GM18873 (cell line): ENCODE measurements at regions not wholly inside any gene's neighbourhood (a gene's known extent, or its start where the extent isn't known, plus 50 kb on each side); places are given as distances from the start of the nearest gene placed in this dataset.

Experiments used
- ATAC-seq: cut with Tn5 transposase; IDR thresholded peaks from one replicate; pipeline ENCODE4 v1.9.1; 2021; ENCODE audit warnings: mild to moderate bottlenecking, moderate library complexity, moderate number of reproducible peaks; ENCODE audit not compliant: unreplicated experiment, low FRiP score

DNA sequence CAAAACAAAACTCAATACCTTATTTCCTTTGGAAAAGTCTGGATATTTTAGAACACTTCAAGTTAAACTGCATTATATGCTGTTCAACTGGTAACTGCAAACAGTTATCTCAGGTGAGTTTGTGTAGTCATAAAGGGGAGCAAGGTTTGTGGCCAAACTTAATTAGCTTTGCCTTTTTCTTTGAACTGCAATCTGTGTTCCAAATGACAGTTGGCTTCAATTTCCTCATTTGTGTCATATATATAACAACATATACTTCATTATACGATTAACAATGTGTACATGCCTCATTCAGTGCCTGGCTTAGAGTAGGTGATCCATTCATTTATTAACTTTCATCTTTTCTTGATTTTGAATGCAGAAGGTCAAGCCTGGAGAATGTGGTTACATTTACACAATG, 55.8 kb downstream of the KCNE4 start:
- ATAC-seq = no peak

- ATAC-seq = no peak
These were observed 56.5 kb downstream of the KCNE4 start for GRCh38 chr2:223108351-223109050.

- ATAC-seq = no peak
These were observed 57.4 kb downstream of the KCNE4 start for GRCh38 chr2:223109341-223109740.

DNA sequence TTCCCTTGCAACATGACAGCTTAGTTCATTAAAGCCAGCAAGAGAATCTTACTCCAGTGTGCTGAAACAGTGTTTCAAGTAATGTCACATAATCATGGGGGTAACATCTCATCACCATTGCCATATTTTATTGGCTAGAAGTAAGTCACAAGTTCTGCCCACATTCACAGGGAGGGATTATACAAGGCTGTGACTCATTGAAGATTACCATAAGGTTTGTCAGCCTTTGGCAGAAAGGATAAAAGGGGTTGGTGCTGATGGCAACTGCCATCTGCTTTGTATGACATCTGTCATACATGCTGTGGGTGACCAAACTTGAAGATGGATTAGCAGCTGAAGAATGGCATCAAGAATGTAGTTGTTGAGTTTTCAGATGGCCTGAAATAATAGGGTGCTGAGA, 61.2 kb downstream of the KCNE4 start:
- ATAC-seq = no peak

DNA sequence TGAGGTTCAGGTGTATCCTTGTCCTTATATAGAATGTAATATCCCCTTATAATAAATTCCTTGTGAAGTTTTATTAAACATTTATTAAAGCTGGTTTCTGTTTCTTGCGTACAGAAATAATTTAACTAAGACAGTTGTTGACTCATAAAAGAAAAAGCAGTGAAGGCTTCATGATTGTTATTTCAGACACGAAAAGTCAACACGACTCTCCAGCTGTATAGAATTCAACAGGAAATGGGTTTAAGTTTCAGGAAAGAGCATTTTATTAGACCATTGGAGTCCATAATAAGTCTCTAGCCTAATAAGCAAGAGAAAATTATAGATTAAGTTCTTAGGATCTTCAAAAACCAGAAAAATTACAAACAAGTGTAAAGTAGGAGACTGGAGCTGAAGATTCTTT, 62.2 kb downstream of the KCNE4 start:
- ATAC-seq = no peak

DNA sequence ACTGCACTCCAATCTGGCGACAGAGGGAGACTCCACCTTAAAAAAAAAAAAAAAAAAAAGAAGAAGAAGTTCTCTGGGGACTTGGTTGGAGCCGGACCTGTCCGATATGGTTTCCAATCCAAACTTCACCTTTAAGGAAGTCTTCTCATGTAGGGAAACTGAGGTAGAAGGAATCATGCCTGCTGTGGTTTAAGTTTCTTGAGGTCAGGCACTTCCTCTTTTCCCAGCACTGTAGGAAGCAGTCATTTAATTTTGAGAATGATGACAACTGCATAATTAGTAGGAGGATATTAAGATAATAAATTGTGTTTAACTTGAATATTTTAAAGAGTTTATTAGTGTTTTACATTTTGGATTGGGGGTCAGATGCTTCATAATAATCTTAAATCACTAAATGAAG, 62.9 kb downstream of the KCNE4 start:
- ATAC-seq = no peak

DNA sequence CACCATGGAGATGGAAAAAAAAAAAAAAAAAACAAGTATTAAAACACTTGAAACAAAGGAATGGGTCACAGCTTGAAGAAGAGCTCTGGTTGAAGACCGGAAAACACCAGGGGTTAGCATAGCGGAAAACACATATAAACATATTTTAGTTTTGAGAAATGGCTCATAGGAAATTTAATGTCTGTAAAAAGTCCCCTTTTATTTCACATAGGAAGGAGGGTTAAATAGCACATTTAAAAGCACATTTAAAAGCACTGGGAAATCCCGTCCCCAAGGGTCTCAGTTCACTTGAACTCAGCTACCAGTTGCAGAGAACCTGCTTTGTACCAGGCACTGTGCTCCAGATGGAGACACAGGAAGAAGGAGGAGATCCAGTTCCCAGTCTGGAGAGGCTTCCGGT, 65.5 kb downstream of the KCNE4 start:
- no peak for ATAC-seq

DNA sequence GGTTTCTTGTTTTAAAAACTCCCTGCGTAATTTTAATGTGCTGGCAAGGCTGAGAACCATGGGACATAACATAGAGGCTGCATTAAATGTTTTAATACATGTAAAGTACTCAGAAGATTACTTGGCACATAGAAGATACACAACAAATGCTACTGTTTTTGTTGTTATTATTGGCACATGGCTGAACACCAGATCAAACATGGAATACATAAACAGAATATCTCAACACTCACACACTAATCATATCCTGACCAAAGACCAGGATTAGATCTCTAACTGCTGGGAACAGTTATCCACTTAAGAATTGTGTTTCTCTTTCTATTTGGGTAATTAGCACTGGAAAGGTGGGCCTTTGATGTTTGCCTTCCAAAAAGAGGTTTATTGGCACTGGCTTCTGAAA, 69.3 kb downstream of the KCNE4 start:
- ATAC-seq = no peak

DNA sequence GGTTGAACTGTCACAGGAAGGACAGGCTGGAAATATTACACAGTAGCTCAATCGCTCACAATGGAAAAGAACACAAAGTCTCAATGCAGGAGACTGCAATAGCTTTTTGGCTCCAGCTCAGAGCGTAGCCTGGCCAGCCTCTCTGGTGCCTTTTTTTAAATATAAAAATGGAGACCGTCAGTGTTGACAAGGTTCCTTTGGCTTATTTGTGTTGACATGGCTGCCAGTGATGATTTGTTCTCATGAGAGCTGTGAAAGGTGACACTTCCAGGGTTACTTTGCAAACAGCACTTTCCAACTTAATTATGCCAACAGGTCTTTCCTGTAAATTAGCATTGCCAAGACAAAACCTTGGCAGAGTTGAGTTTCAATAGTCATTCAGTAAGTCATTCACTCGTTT, 70.8 kb downstream of the KCNE4 start:
- ATAC-seq = no peak

DNA sequence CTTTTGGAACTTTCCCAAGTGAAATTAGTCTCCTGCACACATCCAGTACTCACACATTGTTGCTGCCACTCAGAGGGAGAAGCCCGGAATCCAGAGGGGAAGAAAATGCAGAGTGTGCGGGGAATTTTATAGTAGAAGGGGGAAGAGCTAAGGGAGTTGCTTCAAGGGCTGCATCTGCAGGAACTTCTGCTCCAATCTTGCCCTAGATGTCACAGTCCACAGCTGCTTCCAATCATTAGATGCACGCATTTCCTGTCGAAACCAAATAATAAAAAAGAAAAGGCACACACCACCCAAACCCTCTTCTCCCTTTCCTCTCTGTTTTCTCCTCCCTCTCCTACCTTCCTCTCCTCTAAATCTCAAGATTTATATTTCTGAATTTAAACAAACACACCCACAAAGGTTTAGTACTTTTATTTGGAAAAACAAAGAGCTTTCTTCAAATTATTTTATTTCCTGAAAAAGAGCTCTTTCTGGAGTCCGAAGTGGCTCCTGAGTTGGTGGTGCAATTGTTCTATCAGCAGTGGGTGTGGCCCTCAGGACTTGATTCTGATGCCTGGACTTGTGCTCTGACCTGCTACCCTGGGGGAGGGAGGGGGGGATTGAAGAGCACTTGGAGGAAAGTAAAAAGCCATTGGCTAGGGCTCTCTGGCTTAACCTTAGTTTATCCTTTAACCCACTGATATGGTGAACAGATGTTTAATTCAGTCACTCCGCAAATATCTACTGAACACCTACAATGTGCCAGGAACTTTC, 72.0 kb downstream of the KCNE4 start:
- ATAC-seq = no peak

DNA sequence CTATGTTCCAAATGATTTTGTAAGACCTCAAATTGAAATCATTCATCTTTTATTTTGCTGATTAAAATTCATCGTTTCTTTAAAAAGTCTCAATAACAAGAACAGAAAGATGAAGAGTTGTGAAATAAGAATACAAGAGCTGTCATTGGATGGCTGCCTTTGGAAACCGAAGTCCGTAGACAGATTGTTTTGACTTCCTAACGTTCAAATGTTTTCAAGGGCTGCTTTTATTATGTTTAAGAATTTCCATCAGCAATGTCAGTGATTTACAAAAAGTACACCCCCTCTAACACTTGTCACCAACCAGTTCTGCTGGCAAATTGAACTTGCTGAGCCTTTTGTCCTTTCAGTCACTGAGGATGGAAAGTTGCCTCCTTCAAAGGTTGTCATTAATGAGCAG, 89.6 kb downstream of the KCNE4 start:
- ATAC-seq = no peak

- no peak for ATAC-seq
These were observed 90.1 kb downstream of the KCNE4 start for GRCh38 chr2:223142118-223142517.

DNA sequence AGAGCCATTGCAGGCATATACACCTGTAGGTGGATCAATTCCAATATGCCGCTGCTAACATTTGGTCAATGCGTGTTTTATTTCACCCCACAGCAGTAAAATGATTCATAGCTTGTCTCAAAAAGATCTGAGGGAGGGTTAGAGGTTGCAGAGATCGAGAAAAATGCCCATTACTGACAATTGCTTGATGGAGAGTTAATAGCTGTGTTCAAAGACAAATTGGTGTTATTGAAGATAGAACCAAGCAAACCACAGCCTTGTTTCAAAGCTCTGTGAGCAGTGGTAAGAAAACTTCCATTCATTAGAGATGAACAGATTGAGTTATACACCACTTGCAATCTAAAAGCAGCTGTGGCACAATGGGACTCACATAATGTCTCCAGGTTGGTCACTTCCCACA, 95.4 kb downstream of the KCNE4 start:
- ATAC-seq = no peak

DNA sequence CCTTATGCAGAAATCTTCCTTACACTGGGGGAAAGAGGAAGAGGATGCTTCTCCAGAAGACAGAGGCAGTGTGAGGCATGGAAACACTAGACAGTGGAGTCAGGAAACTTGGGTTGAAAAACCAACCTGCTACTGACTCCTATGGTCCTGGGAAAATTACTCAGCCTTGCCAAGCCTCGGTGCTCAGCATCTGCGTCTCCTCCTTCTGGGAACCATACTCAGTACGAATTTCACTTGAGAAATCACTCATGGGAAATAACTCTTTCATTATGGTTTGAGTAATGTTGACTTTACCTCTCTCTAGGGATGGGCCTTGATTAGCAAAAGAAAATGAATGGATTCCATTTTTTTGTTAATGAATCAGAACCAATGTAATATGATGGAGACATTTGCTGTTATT, 96.5 kb downstream of the KCNE4 start:
- ATAC-seq = no peak

DNA sequence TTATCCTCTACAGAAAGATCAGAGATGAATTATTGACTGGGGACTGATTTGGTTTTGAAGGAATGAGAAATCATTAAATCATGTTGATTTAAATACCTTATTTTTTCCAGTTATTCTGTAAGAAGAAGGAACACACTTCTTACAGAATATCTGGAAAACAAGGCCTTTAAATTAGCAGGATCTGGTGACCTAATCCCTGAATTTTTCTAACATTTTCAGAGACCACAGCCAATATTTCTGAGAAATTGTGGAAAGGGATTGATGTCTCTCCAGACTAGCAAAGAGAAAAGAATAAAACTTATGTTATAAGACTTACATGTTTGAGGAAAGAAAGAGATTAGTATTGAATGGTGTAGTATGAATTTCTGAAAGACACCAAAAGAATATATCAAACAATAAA, 104.0 kb downstream of the KCNE4 start:
- ATAC-seq = no peak

DNA sequence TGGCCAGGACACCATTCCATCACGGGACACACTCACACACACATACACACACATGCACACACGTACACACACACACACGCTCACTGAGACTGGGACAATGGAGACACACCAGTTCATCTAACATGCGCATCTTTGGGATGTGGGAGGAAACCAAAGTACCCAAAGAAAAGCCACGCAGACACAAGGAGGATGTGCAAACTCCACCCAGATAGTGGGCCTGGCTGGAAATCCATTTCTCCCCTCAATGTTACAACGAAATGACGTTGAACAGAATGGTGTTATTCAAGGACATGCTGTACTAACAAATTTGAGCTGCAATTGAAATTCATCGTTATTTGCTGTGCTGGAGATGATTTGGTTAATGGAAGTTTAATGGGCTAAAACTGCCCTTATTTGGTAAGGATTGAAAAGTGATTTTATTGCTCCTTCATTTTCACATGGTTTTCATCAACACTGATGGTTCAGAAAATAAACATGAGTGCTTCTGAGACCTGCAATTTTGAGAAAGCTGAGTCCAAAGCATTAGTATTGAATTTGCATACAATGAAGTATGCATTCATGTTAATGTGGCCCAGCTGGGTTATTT, 110.0 kb downstream of the KCNE4 start:
- no peak for ATAC-seq

DNA sequence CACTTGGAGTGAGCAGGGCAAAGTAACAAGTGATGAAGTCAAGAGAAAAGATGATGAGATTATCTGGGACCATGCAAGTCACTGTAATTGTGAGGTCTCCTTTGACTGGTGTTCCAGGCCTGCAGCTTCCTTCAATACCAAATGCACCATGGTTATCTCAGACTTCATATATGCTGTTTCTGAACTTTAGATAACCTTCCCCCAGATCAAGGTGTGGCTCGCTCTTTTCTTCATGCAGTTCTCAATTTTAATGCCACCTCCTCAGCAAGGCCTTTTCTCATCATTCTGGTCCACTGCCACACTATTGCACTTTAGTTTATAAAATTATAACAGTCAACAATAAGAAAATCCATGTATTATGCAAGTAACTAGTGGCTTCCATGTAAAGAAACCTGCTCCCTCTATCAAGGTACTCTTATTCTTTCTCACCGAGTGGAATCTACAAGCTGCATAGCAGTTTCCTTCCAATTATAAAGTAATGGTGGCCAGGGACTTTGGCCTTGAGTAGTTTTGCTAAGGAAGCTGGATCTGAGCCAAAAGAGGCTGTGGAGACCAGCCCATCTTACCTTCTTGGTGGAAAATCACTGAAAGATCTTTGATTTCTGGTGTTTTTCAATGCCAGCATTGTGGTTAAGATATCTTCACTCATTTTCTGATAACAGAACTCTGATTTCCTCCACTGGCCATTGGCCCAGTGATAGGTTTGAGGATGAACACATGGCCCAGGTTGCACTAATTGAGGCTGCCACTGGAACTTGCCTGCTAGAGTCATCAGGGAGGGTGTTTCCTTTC, 113.6 kb downstream of the KCNE4 start:
- no peak for ATAC-seq

DNA sequence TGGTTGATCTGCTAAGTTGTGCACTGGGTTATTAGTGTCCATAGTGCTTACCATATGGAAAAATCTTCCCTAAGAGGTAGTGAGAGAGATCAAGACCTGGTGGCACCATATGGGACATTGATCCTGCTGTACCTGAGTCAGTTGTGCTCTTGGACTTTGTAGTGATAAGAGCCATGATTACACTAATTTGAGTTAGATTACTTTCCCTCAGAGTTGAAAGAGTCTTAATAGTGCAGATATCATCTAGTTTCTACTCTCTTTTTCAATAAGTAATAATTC, 114.2 kb downstream of the KCNE4 start:
- no peak for ATAC-seq

- ATAC-seq = no peak
These were observed 115.1 kb downstream of the KCNE4 start for GRCh38 chr2:223166983-223167650.

DNA sequence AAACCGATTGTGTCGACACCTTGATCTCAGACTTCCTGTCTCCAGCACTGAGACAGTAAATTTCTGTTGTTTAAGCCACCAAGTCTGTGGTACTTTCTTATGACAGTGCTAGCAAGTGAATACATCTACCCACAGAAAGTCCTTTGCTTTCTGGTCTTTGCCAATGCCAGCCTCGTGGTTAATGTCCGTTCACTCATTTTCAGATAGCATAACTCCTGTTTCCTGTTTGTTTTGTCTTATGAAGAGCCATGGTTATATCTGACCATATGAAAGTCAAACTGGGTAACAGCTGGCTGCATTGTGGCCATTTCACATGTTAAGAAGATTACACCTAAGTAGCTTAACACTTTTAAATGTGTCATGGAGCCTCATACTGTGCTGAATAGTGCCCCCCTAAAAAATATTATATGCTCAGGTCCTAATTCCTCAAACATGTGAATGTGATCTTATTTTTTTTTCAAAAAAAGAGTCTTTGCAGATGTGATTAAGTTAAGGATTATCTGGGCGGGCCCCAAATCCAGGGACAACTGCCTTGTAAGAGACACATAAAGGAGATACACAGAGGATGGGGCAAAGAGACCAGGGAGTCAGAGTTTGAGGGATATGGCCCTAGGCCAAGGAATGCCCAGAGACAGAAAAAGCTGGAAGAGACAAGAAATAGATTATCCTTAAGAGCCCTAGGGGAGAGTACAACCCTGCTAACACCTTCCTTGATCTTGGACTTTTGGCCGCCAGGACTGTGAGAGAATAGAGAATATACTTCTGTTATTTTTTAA, 118.0 kb downstream of the KCNE4 start:
- ATAC-seq = peak; percentile 77
